GM18520 (cell line): ENCODE measurements at regions not wholly inside any gene's neighbourhood (a gene's known extent, or its start where the extent isn't known, plus 50 kb on each side); places are given as distances from the start of the nearest gene placed in this dataset.

Source experiments
- ATAC-seq: cut with Tn5 transposase; IDR thresholded peaks from one replicate; pipeline ENCODE4 v1.9.1; 2021; ENCODE audit not compliant: unreplicated experiment

DNA sequence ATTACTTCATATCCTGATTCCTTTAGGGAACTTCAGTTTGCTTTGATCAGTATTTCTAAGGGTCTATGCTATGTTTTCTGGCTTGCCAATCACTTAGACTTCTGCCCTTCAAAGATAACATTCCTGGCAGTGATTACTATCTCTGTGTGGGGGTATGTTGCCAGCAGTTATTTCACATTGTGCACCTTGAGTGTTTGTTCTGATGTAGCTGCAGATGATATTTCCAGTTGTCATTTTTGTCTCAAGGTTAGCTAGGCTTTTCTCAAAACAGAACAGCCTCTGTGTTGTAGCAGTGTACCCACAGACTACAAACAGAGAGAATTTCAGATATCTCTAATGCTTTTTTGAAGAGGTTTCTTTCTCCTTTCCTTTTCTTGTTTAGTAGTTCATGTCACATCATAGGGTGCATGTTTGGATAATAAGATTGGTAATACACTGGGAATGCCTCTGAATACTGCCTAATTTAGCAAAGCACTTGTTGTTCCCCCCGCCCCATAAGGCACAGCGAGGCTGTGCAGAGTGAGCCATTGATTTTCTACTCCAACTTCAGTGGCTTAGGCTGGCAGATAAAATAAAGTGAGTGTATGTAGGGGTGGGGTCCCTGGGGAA is 134.7 kb upstream of the AGR3 start:
- ATAC-seq: no peak

DNA sequence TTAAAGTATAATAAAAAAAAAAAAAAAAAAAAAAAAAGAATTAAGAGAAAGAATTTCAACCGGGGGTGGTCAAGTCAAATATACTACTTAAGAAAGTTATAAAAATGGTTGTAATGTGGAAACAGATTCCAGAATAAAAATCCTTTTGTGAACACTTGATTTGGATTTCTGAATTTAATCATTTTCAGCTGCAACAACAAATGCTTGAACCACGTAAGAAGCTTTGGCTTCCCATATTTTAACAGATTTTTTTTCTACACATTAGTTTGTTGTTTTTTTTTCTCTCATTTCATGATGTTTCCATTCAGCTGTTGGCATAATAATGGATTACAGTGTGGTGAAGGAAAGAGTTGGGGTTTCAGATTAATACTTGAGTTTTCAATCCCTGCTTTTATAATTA is 137.3 kb upstream of the AGR3 start:
- no peak for ATAC-seq

DNA sequence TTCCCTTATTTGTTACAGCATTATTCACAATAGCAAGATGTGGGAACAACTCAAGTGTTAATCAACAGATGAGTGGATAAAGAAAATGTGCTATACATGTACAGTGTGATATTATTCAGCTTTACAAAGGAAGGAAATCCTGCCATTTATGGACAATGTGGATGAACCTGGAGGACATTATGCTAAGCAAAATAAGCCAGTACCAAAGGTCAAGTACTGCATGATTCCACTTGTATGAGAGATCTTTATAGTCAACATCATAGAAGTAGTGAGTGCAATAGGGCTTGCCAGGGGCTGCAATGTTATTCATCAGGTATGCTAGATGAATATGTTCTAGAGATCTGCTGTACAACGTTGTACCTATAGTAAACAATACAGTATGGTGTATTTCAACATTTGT is 138.5 kb upstream of the AGR3 start:
- no peak for ATAC-seq

DNA sequence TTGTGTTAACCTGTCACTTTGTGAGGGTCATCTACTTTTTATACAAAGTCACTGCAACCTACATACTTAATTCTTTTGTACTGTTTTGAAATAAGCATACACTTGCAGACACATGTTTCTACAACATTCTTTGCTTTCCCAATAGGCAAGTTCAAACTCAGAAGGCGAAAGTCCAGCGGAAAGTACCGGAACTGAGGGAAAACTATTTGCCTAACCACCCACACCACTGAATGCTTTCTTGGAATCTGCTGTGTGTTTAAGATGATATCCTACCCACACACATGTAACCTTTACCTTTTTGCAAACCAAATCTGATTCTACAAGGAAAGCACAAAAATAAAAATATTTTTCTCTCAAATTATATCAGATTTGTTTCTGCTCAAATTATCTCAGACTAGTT is 139.4 kb upstream of the AGR3 start:
- ATAC-seq: no peak

DNA sequence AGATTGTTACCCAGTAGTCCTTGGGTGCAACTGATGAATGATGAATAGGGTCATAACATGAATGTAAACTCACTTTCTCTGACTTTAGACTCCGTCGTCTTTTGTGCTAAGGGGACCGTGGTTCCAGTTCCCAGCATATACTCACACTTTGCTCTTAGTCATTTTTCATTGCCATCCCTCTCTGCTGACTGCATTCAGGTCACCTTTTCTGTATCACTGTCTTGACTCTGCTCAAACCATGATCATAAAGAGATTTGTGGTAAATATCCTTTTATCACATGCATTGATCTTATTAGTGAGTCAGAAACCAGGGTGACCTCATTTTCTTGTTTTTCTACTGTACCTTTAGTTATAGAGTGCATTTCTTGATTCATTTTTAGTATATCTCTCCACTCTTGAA is 141.1 kb upstream of the AGR3 start:
- no peak for ATAC-seq

DNA sequence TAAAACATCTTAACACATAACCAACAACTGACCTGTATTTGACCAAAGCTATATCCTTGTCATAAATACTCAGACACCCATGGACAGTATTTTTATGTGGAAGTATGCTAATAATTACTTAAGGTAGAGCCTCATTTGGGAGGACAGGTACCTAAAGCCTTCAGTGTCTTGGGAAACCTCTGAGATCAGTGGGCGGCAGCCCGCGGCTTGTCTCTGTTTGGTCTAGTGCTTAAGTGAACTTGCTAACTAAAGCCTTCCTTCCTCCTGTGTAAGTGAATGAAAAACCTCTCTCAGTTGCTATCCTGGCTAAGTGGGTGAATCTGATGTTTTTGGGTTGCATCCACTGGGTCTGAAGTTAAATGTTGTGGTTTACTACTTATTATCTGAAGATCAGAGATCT is 144.5 kb upstream of the AGR3 start:
- no peak for ATAC-seq

DNA sequence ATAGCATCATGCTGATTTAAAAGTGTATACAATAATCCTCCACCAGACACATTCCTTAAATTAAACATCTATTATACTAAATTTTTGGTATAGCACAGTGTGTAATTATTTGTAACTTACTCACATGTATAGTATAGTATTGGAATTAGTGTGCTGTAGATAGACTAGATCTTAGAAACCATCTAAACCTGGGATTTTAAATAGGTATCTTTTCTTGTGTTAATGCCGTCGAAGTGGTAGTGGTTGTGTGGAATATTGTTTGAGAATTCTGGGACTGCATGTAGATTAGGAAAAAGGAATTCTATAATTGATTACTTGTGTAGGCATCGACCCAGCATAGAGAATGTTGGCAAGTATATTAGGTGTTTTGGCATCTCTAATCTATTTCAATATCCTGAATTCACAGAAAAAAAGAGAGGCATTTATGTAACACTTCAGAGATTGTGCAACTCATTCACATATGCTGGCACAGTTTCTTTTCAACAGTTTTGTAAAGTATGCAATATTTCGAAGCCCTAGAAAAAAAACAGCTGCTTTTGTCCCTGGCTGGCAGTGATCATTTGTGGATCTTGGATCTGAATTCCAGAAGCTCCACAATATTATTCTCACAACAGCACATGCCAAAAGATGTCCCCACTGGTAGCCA is 145.5 kb upstream of the AGR3 start:
- no peak for ATAC-seq

DNA sequence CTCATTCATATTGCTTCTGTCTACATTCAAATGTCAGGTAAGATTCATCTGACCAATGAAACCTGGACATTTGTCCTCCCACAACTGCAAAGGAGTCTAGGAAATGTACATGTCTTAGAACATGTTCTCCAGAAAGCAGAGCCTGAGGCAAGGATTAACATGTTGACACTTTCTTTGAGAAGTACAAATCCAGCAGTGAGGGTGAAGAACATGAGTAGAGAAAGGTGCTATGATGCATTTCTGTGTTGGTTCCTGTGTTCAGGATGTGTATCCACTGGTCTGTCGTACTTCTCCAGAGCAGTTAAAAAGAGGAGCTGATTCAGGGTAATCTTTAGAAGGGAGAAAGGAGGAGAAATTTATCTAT is 146.0 kb upstream of the AGR3 start:
- no peak for ATAC-seq

DNA sequence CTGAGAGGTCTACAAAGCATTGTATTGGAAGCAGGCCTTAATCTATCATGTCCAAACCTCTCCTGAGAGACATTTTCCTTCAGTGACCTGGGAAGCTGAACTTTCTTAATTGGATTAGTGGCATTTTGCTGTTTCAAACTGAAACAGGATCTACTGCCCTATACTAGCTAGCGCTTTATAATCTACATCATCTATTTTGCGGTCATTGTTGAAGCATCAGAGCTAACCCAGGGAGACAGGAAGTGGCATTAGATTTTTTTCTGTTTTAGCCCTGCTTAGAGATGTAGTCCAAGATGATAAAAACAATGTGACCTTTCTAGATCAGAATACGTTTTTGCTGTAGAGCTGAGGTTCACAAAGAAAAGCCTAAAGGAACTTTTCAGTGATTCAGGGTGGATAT is 147.4 kb upstream of the AGR3 start:
- ATAC-seq: no peak

DNA sequence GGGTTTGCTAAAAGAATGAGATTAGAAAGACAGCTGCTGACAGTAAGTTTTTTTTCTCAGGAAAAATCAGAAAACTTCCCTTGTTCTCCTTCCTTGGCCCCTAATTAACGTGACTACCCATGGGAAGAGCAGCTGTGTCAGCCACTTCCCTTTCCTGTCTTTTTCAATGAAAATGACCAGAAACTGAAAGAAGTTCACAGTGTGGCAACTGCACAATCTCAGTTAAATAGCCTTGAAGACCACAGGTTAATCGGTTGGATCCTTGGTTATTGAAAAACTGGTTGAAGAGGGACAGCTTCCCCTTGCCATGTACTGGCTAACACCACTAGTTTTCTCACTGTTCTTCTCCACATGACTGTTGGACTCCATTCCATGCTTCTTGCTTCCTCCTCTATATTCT is 148.8 kb upstream of the AGR3 start:
- ATAC-seq: no peak

DNA sequence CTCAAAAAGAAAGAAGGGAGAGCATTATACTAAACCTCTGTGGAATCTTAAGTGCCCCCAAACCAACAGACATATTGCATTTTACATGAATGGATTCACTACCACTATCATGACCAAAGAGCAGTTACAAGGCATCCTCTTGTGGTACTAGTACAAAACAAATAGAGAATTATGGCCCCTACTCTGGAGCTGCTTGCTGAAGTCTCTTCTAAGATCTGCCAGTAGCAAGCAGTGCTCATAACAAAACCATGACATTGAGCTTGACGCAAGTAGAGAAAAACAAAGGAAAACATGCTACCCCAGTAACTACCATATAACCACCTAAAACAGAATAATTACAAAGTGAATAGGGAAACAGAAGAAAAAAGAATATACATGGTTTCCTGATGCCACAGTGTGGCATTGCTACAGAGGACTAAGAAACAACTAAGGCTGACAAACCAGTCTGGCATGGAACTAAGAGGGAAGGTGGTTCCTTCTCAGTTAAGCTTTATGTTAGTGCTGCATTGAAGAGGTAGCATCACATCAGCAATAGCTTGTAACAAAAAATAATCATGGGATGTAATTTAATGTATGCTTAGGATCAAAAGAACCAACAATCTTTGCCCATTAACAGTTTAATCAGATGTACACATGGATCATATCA is 150.2 kb upstream of the AGR3 start:
- no peak for ATAC-seq

DNA sequence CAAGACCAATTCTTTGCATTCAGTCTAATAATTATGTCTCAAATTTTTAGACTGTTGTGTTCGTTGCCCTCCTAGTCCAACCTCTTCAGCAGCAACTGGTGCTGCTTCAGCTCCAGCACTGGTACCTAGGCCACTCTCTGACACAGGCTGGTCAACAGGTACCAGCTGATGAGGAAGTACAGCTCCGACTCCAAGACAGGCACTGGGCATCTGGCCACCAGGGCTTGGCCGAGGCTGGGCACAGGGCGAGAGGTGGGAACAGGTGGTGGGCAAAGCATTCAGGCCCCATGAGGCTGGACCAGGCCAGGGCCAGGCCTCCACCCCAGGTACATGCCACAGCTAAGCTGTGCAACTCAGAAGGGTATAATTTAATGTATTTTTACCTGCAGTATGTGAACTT is 151.5 kb upstream of the AGR3 start:
- no peak for ATAC-seq

DNA sequence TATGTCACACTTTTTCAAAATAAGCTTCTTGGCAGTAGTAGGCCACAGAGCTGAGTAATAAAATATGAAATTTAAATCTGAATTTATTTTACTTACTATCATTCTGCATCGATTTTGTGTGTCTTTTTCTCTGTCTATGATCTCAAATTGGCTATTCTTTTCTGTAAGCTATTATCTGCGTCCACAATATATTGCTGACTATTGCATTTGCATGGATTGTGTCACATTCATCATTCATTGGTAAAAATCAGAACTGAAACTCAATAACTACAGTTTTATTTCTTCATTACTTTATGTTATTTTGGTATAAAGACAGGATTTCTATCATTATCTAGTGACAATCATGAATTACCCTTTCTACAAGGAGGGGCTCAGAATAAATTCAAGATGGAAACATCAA is 154.8 kb upstream of the AGR3 start:
- ATAC-seq: no peak

DNA sequence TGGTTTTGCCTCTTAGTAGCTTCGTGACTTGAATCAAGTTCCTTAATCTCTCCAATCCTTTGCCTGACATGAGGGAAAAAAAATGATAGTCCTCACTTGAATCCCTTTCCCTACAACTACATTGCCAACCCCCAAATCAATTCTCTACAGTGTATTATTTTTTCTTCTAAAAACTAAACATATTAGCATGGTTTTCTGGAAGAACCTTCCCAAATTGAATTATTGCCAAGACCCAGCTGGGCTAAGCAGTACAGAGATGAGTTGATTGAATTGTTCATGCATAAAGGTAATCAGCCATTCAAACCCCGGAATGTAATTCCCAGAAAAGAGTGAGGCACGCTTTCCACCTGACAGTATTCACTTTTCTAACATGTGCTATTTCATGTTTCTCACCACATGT is 155.6 kb upstream of the AGR3 start:
- no peak for ATAC-seq

DNA sequence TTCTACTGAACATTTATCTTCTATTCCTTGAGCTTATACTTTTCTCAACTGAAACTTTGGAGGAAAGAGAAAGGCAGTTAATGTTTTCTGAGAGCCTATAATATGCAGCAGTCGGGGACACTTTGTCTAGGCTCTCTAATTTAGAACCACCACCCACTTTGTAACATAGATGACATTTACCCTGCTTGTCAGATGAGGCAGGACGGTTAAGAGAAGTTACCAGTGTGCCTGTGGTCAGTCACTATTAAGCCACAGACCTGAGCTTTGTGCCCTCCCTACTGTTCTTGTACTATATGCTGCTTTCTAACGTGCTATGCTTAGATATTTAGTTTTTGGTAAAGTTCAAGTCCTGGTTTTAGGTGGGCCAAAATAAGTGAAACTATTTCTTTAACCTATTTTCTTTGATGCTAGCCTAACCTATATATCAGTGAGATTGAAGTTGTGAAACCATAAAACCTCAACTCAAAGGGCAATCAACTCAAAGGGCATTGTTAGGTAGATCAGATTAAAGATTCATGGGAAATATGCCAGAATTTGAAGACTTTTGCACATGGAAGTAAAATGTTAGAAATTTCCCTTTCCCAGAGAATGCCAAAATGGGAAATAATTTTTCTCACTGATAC is 156.5 kb upstream of the AGR3 start:
- no peak for ATAC-seq

DNA sequence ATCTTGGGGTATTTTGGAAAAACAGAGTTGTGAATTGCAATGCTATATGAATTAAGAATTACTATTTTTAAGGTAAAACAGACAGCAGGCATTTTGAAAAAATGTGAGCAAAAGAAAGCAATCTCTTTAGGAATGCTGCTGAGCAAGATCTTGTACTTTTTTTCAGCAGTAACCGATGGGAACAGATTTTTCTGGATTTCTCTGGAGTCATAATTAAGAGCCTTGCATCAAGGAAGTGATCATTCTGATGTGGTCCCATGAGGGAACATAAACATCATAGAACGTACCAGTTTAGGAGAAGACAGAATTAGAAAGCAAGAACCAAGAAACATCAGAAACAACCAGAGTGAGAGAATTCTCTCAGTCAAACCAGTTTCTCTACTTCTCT is 157.0 kb upstream of the AGR3 start:
- ATAC-seq: no peak

DNA sequence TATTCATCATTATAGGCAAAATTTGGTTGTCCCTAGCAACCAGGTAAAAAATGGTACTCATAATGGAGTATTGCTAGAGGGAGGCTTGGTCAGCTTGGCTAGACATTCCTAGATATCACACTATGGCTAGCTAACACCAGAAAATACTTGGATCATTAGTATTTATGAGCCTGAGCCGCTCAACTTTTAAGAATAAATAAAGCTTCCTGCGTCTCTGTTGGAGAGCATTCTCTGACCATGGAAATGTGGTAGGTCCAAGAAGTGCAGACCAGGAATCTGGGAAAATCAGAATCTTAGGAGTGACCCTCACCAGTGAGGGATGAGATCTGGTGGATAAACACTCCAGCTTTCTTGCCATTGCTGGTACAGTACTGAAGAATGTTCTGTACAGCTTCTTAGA is 157.6 kb upstream of the AGR3 start:
- ATAC-seq: no peak

DNA sequence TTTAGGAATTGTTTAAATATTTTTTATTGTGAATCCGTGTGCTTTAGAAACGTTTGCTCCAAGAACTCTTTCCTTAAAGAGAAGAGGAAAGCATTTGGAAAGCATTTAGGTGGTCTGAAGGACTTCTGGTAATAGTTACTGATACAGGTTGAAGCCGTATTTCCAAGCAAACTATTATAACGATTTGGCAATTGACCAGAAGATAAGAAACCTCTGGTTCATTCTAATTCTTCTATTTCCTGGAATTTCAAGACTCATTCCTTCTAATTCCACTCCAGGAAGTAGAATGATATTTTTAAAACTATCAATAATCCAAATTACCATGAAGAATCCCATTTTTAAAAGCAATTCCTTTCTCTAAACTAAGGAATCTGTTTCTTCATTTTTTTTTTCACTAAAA is 158.9 kb upstream of the AGR3 start:
- ATAC-seq: no peak

DNA sequence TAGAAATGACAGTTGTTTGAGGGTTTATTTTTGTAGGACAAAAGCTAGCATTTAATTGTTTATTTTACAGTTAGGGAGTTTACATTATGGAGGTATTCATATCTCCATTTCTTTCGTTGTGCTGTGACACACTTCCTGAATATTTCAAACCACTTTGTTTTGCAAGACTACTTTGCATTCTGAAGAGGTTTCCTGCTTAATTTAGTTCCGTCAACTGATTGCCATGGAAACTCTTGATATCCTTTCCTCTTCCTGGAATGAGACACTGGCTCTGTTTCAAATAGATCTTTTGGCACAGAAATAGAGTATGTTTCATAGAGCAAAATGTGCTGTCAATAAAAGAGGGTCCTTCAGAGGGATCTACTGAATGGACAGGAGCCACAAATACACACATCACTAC is 159.5 kb upstream of the AGR3 start:
- no peak for ATAC-seq

DNA sequence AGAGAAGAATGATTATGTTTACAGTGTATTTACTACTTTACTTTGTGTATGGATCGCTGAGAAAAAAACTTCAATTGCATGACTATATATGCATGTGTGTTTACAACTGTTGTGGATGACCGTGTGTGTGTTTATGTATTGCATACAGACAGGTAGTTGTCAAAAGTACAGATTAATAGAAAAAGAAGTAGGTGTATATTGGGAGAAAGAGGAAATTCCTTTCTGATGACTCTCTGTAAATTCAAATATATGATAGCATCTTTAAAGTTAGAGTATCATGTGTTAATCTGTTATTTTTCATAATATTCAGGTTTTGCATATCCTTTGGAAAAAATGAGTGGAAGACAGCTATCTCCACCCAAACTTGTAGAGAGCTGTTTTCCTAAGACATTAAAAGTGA is 160.4 kb upstream of the AGR3 start:
- no peak for ATAC-seq

DNA sequence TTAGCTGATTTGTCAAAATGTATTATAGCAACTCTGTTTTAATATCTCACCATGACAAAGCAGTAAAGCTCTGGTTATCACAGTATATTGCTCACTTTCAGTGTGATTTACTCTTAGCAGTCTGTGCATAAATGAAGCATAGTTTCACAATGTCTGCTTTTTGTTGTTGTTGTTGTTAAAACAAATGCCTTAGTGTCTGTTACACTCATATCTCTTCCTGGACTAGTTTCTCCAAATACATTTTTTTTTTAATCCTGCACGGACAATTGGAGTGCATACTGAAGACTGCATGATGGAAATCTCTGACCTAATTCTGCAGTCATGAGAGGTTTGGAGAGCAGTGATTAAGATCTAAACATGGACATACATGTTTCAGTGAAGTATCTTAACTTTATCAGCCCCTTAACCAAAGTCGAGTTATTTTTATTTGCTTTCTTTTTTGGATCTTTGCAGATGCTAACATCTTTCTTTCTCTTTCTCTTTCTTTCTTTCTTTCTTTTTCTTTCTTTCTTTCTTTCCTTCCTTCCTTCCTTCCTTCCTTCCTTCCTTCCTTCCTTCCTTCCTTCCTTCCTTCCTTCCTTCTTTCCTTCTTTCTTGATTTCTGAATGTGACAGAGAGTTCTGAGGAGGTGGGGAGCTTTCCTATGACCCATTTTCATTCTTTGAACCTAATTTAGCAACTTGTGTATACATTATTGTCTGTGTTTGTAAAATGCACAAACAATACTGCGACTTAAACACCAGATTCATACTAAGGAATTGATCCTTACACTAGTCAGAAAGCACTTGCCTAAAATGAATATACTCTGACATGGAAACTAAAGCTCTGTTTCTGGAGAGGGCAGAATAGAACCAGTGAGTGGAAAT is 161.5 kb upstream of the AGR3 start:
- ATAC-seq: no peak

DNA sequence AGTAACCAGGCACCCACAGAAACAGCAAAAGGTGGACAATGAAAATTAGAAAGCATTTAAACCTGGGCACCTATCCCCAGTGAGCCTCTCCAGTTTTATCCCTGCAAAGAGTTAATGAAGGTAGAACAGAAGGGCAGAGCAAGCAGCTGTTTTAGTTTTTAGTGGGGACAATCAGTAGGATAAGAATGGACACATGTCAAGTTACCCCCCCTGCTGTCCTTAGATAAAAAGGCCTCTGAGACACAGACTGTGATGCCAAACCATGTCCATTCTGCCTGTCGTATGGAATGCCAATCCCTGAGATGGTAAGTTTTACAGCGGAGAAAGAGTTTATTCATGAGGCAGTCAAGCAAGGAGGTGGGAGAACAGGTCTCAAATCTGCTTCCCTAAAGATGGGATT is 162.6 kb upstream of the AGR3 start:
- ATAC-seq: no peak
